Keratinocyte (primary cell): ENCODE measurements at regions not wholly inside any gene's neighbourhood (a gene's known extent, or its start where the extent isn't known, plus 50 kb on each side); places are given as distances from the start of the nearest gene placed in this dataset.

Experiments used
- DNase-seq: peaks from one replicate; pipeline ENCODE4 v3.0.0-alpha.2; 2011; ENCODE audit warnings: low read depth, missing footprints, low spot score
- FAIRE-seq: peaks from 2 replicates; lab custom pipeline; 2011; peaks lifted over from hg19 to GRCh38; lab: Jason Lieb, UNC
- H2AFZ ChIP-seq: 2 replicates; pipeline ENCODE4 v1.6.0; 2012; ENCODE audit warnings: low read length, control low read depth, inconsistent platforms; ENCODE audit not compliant: control insufficient read depth
- H3K27ac ChIP-seq: 2 replicates; pipeline ENCODE4 v1.5.1; 2011; ENCODE audit warnings: low read length; ENCODE audit not compliant: control insufficient read depth, insufficient read depth
- H3K27me3 ChIP-seq: 3 replicates; pipeline ENCODE4 v1.6.0; 2011; ENCODE audit warnings: low read length; ENCODE audit not compliant: control insufficient read depth, insufficient read depth; ENCODE audit errors: extremely low read depth
- H3K36me3 ChIP-seq, 2 experiments: 2 replicates in 1 of 2; 3 replicates in 1 of 2; pipeline ENCODE4 v1.5.1; 2011; ENCODE audit warnings: low read length in 2 of 2, mild to moderate bottlenecking in 1 of 2; ENCODE audit not compliant: control insufficient read depth in 2 of 2, insufficient read depth in 2 of 2; ENCODE audit errors: extremely low read depth in 1 of 2
- H3K4me1 ChIP-seq: 3 replicates; pipeline ENCODE4 v1.5.1; 2011; ENCODE audit warnings: low read length; ENCODE audit not compliant: control insufficient read depth, insufficient read depth; ENCODE audit errors: extremely low read depth
- H3K4me2 ChIP-seq: 3 replicates; pipeline ENCODE4 v1.6.0; 2011; ENCODE audit warnings: low read depth, low read length; ENCODE audit not compliant: control insufficient read depth, insufficient read depth; ENCODE audit errors: extremely low read depth
- H3K4me3 ChIP-seq, 3 experiments: fragments of 200-600 bp in 1 of 3; sonication (generic) in 1 of 3; 2 replicates in 2 of 3; 3 replicates in 1 of 3; pipeline ENCODE4 v1.5.1; 2011 to 2016; ENCODE audit warnings: low read length in 3 of 3, mild to moderate bottlenecking in 3 of 3, control low read depth in 2 of 3, inconsistent platforms in 1 of 3, low read depth in 1 of 3, mixed read lengths in 1 of 3, mixed run types in 1 of 3, moderate library complexity in 1 of 3; ENCODE audit not compliant: control insufficient read depth in 2 of 3, insufficient read depth in 2 of 3; ENCODE audit errors: extremely low read depth in 1 of 3
- H3K79me2 ChIP-seq: 2 replicates; pipeline ENCODE4 v1.6.0; 2012; ENCODE audit warnings: low read length; ENCODE audit not compliant: control insufficient read depth, insufficient read depth
- H3K9ac ChIP-seq: 3 replicates; pipeline ENCODE4 v1.6.0; 2011; ENCODE audit warnings: low read length; ENCODE audit not compliant: control insufficient read depth, insufficient read depth; ENCODE audit errors: extremely low read depth
- H3K9me1 ChIP-seq: 3 replicates; pipeline ENCODE4 v1.6.0; 2011; ENCODE audit warnings: low read length; ENCODE audit not compliant: control insufficient read depth, insufficient read depth; ENCODE audit errors: extremely low read depth
- H3K9me3 ChIP-seq: 2 replicates; pipeline ENCODE4 v1.5.1; 2012; ENCODE audit warnings: low read depth, low read length; ENCODE audit not compliant: control insufficient read depth
- H4K20me1 ChIP-seq: 3 replicates; pipeline ENCODE4 v1.6.0; 2011; ENCODE audit warnings: low read length; ENCODE audit not compliant: control insufficient read depth, insufficient read depth; ENCODE audit errors: extremely low read depth
- CTCF ChIP-seq, 3 experiments: IDR thresholded peaks in 1 of 3; conservative IDR thresholded peaks in 1 of 3; optimal IDR thresholded peaks in 1 of 3; 2 replicates in 2 of 3; 3 replicates in 1 of 3; pipeline versions ENCODE3 to v1.5.1; 2011; ENCODE audit warnings: low read length in 3 of 3, mild to moderate bottlenecking in 3 of 3, moderate library complexity in 2 of 3, control low read depth in 1 of 3, inconsistent platforms in 1 of 3; ENCODE audit not compliant: insufficient read depth in 2 of 3; ENCODE audit errors: extremely low read depth in 1 of 3
- EZH2 ChIP-seq: IDR thresholded peaks from one replicate; pipeline ENCODE4 v1.6.1; 2012; ENCODE audit warnings: inconsistent platforms, mild to moderate bottlenecking, low read length, moderate library complexity
- dilution Hi-C: fragments of 300-500 bp; cut with MboI; formaldehyde crosslinking; loops from one replicate; pipeline ENCODE4 v1.7.0; 2020; ENCODE audit warnings: low sequenced_read_pairs; ENCODE audit not compliant: extremely low pct_ligation_motif_present

- H3K79me2 ChIP-seq: no peaks in the 10 kb centered on the region
- H3K4me3 ChIP-seq: no peak overlapping the region
- no peaks in the 10 kb centered on the region for H4K20me1 ChIP-seq
- peaks cover 9% of the 10 kb centered on the region for H3K4me1 ChIP-seq
- H3K9me1 ChIP-seq: no peaks in the 10 kb centered on the region
- H3K9ac ChIP-seq: no peak overlapping the region
- FAIRE-seq: no peak
- no peaks in the 10 kb centered on the region for H3K27me3 ChIP-seq
- H3K27ac ChIP-seq: no peak overlapping the region
- no peaks in the 10 kb centered on the region for H3K9me3 ChIP-seq
- H3K4me2 ChIP-seq: no peak overlapping the region
- no peaks in the 10 kb centered on the region for H3K36me3 ChIP-seq
- no peak for TF ChIP-seq CTCF (optimal IDR thresholded peaks at IDR 0.05 in 1 of 3, IDR thresholded peaks at IDR 0.05 in 1 of 3, conservative IDR thresholded peaks at IDR 0.05 in 1 of 3; ENCODE audit: extremely low read depth in 1 of 3, insufficient read depth in 2 of 3, low read length in 3 of 3)
- no peak for TF ChIP-seq EZH2
- dilution Hi-C loops: no loop called here
- no peak overlapping the region for H2AFZ ChIP-seq
- DNase-seq: no peak
Observed at GRCh38 chr12:75884465-75884985, 147.1 kb downstream of the PHLDA1 start.

GRCh38 chr12:75883241-75883640 is 148.3 kb downstream of the PHLDA1 start:
- TF ChIP-seq EZH2: no peak
- TF ChIP-seq CTCF (optimal IDR thresholded peaks at IDR 0.05 in 1 of 3, IDR thresholded peaks at IDR 0.05 in 1 of 3, conservative IDR thresholded peaks at IDR 0.05 in 1 of 3; ENCODE audit: extremely low read depth in 1 of 3, insufficient read depth in 2 of 3, low read length in 3 of 3): no peak
- Histone ChIP-seq H3K9me1 (no peaks in the 10 kb centered on the region), H3K9me3 (no peaks in the 10 kb centered on the region), H3K79me2 (no peaks in the 10 kb centered on the region), H3K4me3 (no peak overlapping the region), H3K4me1 (peaks cover 6% of the 10 kb centered on the region), H3K27ac (no peak overlapping the region), H3K27me3 (no peaks in the 10 kb centered on the region), H2AFZ (no peak overlapping the region), H3K36me3 (no peaks in the 10 kb centered on the region), H3K4me2 (no peak overlapping the region), H3K9ac (no peak overlapping the region), H4K20me1 (no peaks in the 10 kb centered on the region)
- FAIRE-seq: no peak
- DNase-seq: no peak
- dilution Hi-C loops: no loop called here
